ENCODE measurements at regions not wholly inside any gene's neighbourhood (a gene's known extent, or its start where the extent isn't known, plus 50 kb on each side); places are given as distances from the start of the nearest gene placed in this dataset.
A peak's percentile ranks its signal among the peaks of the same experiment; 100 is the strongest.

DNA sequence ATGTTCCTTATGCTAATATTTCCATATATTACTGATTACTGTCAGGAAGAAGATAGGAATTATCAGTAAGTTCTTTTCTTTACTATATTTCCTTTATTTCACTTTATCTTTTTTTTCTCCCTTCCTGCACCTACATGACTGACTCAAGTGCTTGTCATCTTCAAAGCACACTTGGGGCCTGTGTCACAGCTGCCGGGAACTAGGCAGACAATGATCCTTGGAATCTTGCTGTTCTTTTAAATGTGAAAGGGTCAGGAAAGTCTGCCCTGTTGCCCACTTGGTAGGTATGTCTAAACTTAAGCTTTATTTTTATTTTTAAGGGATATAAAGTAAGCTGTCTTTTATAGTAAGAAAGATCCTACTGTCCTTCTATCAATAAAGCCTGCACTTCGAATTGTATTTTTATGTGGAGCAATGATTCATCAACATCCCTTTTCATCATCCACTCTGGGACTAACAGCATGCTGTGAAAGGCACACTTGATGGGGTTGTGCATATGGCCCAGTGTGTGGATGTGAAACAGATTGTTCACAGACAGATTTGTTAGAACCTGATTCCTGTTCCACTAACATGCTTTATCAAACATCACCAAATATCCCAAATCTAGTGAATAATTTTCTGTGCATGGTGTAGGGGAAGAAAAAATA, 556.9 kb downstream of the DNAJB9 start:
- DNase-seq (ENCODE audit: low read depth): no peak

DNA sequence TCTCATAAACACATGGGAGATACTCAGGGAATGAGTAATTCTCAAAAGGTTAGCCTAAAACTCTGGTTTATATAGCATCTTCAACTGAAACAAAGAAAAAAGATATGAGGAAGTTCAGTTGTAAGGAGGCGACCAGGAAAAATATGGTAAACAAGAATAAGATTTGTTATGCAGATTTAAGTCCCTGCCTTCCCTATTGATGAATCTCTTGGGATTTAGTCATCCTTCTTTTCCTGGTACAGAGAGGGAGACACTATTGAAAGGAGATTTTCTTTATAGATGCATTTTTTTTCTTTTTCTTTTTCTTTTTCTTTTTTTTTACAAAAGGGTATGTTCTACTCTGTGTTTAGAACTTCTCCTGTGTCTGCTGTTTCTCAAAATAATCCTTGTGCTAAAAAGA, 557.5 kb downstream of the DNAJB9 start:
- DNase-seq (ENCODE audit: low read depth): no peak

DNA sequence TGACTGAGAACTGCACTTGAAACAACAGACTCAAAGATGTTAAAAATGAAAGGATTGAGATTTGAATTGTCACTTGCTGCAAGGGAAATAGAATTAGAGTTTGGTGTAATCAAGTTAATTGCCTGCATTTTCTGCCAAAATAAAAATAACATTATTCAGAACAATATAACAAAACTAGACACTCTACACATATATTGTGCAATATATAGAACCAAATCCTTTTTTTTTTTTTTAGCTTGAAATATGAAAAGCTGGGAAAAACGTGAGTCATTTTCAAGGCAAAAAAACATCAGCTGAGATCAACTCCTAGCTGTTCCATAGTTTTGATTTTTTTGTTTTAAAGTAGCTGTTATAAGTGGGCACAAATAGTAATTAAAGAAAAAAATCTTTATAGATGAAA, 561.5 kb downstream of the DNAJB9 start:
- no peak for DNase-seq (ENCODE audit: low read depth)

DNA sequence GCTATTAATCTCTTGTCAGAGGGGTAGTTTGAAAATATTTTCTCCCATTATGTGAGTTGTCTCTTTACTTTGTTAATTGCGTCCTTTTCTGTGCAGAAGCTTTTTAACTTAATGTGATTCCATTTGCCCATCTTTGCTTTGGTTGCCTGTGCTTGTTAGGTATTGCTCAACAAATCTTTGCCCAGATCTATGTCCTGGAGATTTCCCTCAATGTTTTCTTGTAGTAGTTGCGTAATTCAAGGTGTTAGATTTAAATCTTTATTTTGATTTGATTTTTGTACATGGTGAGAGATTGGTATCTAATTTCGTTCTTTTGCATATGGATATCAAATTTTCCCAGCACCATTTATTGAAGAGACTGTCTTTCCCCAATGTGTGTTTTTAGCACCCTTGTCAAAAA, 567.2 kb downstream of the DNAJB9 start:
- no peak for DNase-seq (ENCODE audit: low read depth)

DNA sequence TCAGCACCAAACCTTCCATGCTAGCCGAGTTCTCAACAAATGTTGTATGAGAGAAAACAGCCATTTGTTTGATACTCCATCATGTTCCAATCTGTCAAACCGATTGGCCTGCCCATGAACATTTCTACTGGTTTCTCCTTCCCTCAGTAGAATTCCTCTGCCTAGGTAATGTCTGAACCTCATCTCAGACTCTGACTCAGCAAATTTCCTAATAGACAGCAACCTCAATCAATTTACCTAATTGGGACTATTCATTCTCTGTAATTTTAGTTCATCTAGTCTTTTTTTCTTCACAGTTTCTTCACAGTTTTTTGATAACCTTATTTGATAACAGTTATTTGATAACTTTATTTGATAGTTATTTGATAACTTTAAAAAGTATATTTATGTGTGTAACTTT, 585.1 kb downstream of the DNAJB9 start:
- no peak for DNase-seq (ENCODE audit: low read depth)

DNA sequence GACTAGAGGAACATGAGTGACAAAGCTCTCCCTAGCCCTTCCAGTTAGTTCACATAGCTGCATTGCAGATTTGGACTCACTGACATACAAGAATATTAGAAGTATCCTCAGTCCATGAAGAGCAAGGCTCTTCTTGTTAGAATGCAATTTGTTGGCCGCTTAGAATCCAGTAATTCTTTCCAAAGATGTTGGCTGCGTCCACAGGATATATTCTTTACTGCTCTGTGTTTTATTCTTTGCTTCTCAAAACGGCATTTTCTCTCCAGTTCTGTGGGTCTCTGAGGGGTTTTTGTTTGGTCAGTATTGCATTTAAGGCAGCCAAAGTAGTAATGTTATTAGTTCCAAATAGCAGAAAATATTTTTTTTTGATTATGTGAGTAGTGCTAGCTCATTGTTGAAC, 588.6 kb downstream of the DNAJB9 start:
- DNase-seq (ENCODE audit: low read depth): no peak

DNA sequence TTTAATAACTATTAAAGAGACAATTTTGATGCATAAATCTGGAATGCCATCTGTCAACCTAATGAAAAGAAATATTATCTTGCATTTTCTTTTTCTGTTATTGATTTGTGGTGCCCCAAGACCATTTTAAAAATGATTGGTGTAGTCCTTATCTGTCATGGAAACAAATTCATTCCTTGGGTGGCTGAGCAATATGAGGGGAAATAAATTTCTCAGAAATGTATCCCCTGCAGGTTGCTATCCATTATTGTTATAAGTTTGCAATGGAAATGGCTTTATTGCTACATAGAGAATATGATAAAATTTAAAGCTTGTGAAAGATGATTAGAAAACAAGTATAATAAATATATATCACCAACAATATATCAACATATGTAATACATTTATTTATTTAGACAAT, 607.0 kb downstream of the DNAJB9 start:
- no peak for DNase-seq (ENCODE audit: low read depth)

DNA sequence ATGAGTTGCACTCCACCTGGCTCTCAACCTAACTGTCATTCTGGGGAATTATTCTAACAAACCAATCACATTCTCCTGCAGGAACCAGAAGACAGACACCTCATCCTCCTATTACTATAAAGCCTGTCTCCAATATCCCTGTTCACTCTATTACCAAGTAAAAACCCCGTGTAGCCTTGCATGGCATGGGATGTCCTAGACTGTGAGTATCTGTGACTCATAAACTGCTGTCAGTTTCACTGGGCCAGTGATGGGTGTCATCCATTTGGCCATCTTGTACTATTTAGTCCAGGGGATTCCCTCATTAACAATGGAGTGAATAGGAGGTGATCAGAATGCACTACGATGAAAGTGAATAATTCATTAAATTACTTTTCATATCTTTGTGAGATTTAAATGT, 608.7 kb downstream of the DNAJB9 start:
- no peak for DNase-seq (ENCODE audit: low read depth)

DNA sequence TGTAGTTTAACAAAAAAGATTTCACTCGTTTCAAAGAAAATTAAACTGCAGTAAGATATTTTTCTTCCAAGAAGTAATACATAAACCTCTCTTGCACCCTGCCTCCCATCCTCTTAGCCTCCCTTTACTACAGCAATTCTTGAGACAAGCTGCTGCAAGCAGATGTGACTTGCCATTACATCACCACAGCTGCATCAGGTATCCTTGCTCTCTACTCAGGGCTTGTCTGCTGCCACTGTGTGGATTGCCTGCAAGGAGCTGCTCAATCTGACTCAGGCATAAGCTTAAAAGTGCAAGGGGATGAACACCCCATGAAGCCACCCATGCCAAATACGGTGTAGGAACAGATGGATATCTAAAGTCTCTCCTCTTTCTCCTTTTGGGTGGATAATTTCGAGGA, 609.9 kb downstream of the DNAJB9 start:
- DNase-seq (ENCODE audit: low read depth): no peak

DNA sequence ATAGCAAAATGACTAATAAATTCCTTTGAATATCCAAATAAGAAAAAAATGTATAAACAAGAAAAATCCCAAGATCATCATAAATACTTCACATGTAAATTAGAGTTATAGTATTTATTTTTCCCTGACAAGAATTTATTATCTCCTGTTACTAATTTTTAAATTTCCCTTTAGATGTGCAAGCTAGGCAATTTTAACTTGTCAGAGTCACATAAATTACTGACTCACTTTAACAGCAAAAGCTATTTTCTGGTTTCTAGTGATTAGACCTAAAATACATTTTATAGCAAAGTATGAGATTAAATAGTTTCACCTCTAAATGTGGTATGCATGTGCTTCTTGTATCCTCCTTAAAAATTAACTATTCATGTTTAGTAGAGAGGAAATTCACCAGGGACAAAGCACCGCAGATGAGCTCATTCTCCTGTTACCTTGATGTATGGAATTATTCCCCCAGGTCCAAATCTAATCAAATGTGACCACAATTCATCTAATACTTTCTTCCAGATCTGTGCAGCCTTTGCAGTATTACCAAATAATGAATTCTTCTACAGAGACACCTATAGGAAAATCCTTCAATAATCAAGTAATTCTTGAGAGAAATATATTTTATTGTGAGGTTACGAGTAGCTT, 621.2 kb downstream of the DNAJB9 start:
- no peak for DNase-seq (ENCODE audit: low read depth)

DNA sequence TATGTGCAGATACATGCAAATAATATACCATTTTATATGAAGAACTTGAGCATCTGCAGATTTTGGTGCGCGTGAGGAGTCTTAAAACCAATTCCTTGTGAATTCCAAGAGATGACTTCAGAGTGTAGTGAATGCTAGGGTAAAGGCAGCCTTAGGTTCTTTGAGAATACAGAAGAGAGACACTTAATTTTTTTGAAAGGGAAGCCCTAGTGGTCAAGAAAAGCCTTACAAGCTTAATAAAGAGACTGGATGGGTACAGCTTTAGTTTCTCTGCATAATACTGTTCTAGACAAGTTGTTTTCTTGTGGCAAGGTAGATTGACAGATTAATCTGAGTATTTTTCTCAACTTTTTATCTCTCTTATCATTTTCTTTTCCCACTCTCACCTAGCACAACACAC, 636.5 kb downstream of the DNAJB9 start:
- DNase-seq (ENCODE audit: low read depth): no peak

DNA sequence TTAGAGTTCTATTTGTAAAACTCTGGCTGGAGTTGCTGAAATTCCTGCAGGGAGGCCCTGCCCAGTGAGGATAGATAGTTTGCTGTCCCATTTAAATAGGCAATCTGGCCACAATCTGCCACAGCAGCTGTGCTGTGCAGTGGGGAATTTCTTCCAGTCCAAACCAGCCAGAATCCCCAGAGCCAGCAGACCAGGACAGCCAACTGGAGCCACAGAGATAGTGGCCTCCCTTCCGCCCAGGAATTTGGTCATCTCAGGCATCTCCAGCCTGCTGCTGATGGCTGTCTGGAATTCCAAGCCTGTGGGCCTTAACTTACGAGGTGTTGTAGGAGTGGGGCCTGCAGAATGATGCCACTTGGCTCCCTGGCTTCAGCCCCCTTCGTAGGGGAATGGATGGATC, 643.4 kb downstream of the DNAJB9 start:
- no peak for DNase-seq (ENCODE audit: low read depth)

DNA sequence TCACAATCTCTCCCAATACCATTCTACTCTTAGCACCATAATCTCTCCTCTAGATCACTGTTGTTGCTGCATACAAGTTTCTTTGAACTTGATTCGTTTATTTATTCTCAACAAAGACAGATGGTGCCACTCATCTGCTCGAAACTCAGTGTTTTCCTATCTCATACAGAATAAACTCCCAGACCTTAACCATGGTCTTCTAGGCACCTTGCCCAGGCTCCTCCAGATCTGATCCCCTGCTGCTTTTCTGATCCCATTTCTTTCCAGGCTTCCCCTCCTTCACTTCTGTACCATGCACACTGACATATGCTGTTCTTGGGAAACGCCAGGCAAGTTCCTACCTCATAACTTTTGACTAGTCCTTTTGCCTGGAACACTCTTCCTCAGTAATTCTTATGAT, 645.7 kb downstream of the DNAJB9 start:
- no peak for DNase-seq (ENCODE audit: low read depth)

DNA sequence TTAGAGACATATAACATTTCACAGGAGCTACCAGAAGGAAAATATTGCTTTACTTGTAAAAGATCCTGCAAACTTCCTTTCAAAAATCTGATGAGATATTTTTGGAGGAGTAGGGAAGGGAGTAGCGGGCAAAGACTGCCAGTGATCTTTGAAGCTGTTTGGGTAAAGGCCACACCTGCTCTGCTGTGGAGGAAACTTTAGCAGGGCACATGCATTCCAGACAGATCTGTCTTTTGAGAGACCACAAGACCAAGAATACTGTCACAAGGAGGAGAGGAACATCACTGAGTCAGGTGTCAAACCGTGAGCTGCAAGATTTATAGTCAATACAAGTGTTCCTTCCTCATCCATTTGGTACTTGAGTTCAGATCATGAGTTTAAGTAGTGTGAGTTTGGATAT, 654.4 kb downstream of the DNAJB9 start:
- DNase-seq (ENCODE audit: low read depth): no peak

DNA sequence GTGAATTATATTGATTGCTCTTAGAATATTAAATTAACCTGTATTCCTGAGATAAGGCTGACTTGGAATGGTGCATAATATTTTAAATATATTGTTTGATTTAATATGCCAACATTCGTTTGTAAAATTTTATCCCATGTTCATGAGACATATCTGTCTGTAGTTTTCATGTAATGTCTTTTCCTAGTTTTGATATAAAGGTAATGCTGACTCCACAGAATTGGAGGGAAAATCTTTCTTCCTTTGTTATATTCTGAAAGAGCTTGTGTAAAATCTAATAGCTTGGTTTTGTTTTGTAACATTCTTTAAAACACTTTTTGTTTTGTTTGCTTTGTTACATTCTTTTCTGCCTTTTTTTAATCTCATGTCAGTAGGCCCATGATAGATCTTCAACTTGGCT, 657.0 kb downstream of the DNAJB9 start:
- DNase-seq (ENCODE audit: low read depth): no peak

DNA sequence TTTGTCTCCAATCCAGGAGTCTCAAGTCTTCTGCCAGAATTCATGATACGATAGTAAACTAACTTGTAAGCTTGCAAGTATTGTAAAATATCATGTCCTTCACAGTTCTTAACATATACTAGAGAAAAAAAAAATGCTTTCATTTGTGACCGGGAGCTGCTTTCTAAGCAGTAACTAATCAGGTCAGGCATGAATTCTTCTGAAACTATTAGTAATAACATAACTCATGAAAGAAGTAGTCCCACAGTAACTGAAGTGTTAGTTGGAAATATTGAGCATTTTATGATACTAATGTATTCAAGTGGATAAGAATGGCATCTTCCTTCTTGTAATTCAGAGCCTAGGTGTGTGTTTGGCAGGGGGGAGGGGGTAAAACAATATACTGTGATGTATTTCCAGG, 665.6 kb downstream of the DNAJB9 start:
- DNase-seq (ENCODE audit: low read depth): no peak

DNA sequence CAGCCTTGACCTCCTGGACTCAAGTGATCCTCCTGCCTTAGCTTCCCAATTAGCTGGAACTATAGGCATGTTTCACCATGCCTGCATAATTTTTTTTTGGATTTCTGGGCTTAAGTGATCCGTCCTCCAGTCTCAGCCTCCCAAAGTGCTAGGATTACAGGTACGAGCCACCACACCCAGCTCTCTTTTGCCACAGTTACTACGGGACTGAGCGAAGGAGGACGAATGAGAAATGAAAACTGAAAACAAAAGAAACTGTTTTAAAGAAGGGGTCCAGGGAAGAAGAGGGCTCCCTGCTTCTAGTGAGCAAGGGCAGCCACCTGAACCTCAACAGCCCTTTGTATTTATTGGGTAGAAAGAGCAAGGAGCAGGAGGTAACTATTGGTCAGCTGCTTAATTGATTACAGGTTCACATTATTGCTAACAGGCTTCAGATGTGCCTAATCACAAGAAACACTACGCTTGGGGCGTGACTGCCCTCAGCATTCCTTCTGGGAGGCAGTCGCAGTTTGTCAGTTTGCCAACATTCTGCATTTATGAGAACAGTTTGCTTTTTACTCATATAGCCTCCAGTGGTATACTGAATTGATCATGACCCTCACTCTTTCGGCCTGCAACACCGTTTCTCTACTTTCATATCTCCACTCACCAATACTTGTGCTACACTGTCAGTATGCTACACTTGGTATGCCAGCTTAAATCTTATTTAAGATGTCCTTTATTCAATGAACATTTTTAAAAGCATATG, 676.8 kb downstream of the DNAJB9 start:
- peak; percentile 5 for DNase-seq (ENCODE audit: low read depth)

DNA sequence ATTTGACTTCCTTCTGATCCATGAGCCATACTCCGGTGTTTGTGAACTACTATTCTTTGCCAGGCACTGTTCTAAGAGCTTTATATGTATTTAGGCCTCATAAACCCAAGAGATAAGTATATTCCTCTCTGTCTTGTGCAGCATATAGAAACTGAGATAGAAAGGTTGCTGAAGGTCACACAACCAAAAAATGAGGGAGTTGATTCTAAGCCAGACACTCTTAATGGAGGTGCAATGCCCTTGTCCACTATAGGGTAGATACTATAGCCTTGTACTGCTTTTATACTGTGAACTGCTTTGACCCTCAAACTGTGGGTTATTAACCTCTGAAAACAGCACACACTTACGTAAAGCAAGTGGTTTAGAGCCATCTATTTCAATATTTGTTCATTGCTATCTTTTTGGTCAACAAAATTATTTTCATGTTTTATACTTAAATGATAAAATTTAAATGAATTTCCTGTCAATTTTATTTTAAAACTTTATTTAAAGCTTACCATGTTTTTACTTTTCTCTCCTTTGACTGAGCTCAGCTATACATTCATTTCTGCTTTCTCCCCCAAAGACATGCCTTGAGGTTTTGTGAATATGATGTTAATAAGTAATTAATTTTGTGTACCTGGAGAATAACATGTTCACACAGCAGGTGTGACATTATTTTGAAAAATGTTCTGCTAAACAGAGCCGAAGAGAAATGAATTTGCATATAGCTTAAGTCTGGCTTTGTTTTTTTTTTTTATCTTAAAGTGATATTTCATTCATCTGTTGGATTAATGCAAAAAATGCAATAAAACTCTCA, 687.3 kb downstream of the DNAJB9 start:
- DNase-seq (ENCODE audit: low read depth): no peak

DNA sequence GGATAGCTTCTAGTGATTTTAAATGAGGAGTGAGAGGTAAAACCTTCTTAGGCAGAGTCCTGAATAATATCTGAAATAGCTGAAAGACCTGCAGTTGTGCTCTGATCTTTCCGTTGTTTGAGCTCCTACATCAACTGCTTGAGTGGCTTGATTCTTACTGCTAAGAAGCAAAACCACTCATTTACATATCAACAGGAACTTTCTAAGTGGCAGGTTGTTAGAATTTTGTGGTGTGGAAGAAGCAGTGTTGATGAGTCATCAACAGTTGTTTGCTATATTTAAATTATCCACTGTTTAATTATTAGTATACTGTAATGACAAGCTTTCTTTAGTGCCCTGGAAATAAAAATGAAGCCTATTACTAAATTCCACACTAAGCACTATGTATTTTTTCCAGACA, 689.5 kb downstream of the DNAJB9 start:
- no peak for DNase-seq (ENCODE audit: low read depth)

DNA sequence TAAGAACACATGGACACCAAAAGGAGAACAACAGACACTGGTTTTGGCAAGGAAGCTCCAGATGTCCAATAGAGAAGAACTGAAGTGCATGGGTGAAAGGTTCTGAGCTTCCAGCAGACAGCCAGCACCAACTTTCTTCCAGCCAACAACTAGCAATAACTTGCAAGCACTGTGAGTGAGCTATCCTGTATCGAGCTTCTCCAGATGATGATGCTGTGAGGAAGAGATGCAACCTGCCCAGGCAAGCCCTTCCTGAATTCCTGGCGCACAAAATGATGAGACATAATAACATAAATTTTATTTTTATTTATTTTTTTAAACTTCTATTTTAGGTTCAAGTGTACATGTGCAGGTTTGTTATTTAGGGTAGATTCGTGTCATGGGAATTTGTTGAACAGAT, 692.1 kb downstream of the DNAJB9 start:
- no peak for DNase-seq (ENCODE audit: low read depth)

DNA sequence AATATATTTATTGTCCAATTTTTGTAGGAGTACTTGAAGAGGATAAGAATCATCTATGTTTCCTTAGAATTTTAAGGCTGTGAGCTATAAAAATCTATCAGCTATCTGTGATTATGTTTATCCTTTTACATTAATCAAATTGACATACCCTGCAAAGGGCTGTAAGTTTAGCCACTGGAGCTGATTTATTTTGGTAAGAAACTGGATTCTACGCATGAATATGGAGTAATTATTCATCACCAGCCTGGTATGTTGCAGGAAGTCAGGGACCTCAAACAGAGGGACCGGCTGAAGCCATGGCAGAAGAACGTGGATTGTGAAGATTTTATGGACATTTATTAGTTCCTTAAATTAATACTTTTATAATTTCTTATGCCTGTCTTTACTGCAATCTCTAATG, 696.9 kb downstream of the DNAJB9 start:
- no peak for DNase-seq (ENCODE audit: low read depth)

DNA sequence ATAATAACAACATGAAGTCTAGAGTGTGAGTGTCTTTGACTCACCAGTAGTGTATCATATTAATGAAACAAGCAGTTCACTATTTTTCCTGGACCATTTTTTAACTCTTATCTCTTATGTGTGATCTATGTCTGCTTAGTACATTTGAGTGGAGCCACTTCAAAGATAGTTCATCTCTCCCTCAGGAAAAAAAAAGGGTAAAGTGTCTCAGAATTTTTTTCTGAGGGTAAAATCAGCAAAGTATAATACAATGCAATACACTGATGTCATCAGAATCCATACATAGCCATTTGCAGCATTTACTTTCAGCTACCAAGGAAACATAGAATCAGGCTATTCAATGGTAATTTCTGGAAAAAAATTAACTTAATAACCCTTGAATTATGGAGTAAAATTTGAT, 706.7 kb downstream of the DNAJB9 start:
- DNase-seq (ENCODE audit: low read depth): no peak

DNA sequence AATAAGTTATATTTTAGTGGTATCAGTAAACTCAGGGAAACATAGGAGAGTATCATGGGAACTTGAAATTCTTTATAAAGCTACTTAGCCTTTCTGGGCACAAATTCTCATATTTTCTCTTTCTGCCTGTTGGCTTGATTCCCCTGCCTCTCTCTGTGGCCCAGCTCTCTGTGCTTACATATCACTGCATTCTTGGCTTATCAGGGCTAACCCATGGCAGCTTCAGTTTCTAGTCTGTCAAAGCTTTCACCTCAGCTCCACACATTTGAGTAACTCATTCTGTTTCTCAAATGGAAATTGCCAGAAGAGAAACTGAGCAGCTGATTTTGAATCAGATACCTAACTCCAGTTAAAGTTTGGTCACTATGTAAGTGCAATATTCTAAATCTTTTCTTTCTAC, 713.1 kb downstream of the DNAJB9 start:
- DNase-seq (ENCODE audit: low read depth): peak; percentile 6
